HFFc6 (cell line): ENCODE measurements at regions not wholly inside any gene's neighbourhood (a gene's known extent, or its start where the extent isn't known, plus 50 kb on each side); places are given as distances from the start of the nearest gene placed in this dataset.

ENCODE experiments used
- DNase-seq: peaks from one replicate; pipeline ENCODE4 v3.0.0-alpha.2; 2018
- H3K27ac Mint-ChIP-seq: 2 replicates; pipeline ENCODE4 v1.8.0; 2020; ENCODE audit warnings: mild to moderate bottlenecking, mixed read lengths
- H3K27me3 Mint-ChIP-seq: 2 replicates; pipeline ENCODE4 v1.8.0; 2021; ENCODE audit warnings: mild to moderate bottlenecking, moderate library complexity, mixed read lengths; ENCODE audit not compliant: insufficient read depth
- H3K36me3 Mint-ChIP-seq: 2 replicates; pipeline ENCODE4 v1.8.0; 2021; ENCODE audit warnings: low read depth, mixed read lengths
- H3K4me1 Mint-ChIP-seq: 2 replicates; pipeline ENCODE4 v1.8.0; 2020; ENCODE audit warnings: low read depth, mixed read lengths
- H3K4me3 Mint-ChIP-seq: 2 replicates; pipeline ENCODE4 v1.8.0; 2020; ENCODE audit warnings: mild to moderate bottlenecking, moderate library complexity, mixed read lengths
- H3K9me3 Mint-ChIP-seq: 2 replicates; pipeline ENCODE4 v1.8.0; 2020; ENCODE audit warnings: mild to moderate bottlenecking, mixed read lengths
- TF ChIP-seq, protein P1 (sequence below): fragments of 200-600 bp; sonication (generic); IDR thresholded peaks from 2 replicates; pipeline ENCODE4 v1.5.0; 2021; ENCODE audit warnings: antibody characterized with exemption, mild to moderate bottlenecking

DNA sequence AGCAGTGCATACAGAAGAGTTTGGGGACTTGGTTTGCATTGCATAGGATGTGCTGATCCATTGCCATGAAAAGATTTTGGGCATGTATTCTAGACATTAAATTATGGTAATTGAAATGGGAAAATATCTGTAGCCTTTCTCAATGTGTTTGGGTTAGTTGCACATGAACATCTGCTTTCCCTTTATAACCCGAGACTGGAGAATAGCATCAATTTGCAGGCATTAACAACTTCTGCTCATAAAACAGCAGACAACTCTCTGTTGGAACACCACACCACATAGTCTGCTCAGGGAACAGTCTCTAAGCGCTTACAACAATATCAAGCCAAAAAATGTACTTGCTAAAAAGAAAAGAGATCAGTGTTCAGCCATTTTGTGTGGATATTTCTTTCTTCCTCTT lies 1391.1 kb upstream of the LRRTM3 start:
- Mint-ChIP-seq H3K36me3 (no peaks in the 10 kb centered on the region), H3K27ac (no peak overlapping the region), H3K27me3 (no peaks in the 10 kb centered on the region), H3K4me3 (no peak overlapping the region), H3K4me1 (no peaks in the 10 kb centered on the region), H3K9me3 (peaks cover 11% of the 10 kb centered on the region; the same call in 1 of the 2 replicates)
- DNase-seq, result no peak
- TF ChIP-seq, protein P1, sequence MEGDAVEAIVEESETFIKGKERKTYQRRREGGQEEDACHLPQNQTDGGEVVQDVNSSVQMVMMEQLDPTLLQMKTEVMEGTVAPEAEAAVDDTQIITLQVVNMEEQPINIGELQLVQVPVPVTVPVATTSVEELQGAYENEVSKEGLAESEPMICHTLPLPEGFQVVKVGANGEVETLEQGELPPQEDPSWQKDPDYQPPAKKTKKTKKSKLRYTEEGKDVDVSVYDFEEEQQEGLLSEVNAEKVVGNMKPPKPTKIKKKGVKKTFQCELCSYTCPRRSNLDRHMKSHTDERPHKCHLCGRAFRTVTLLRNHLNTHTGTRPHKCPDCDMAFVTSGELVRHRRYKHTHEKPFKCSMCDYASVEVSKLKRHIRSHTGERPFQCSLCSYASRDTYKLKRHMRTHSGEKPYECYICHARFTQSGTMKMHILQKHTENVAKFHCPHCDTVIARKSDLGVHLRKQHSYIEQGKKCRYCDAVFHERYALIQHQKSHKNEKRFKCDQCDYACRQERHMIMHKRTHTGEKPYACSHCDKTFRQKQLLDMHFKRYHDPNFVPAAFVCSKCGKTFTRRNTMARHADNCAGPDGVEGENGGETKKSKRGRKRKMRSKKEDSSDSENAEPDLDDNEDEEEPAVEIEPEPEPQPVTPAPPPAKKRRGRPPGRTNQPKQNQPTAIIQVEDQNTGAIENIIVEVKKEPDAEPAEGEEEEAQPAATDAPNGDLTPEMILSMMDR, result no peak

DNA sequence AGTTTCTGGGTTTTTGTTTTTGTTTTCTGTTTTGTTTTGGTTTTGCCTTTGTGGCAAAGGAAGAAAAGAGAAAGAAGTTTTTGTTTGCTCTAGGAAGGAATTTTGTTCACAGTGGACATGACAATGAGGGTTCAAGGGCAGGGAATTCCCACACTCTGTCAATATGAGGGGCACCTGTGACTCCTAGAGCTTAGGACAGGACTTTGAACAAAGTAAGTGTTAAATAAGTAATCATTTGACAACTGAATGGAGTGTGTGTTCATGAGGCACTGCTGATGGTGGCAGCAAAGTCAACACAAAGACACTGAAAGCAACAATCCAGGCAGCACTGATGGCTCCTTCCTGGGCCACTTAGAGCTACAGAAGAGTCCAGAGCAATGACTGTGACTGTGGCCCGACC lies 1381.1 kb upstream of the LRRTM3 start:
- TF ChIP-seq, protein P1, result no peak
- H3K9me3 Mint-ChIP-seq, result peaks cover 27% of the 10 kb centered on the region
- H3K4me3 Mint-ChIP-seq, result no peak overlapping the region
- H3K4me1 Mint-ChIP-seq, result no peaks in the 10 kb centered on the region
- no peaks in the 10 kb centered on the region for H3K36me3 Mint-ChIP-seq
- DNase-seq, result no peak
- H3K27me3 Mint-ChIP-seq, result no peaks in the 10 kb centered on the region
- no peak overlapping the region for H3K27ac Mint-ChIP-seq

DNA sequence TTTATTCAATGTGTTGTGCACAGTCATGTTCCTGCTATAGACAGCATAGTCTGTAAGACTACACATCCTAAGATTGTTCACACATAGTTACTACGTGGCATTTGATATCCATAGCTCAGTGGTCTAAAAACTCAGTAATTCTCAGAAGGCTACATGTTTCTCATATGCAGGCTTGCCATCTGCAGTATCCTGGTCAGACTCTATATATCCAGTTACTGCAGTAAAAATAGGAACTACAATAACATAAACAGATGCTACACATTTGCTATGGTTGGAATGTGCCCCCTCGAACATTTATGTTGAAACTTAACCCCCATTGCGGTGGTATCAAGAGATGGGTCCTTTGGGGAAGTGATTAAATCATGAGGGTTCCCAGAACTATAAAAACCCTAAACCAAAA lies 1377.8 kb upstream of the LRRTM3 start:
- Mint-ChIP-seq H3K36me3 (no peaks in the 10 kb centered on the region), H3K9me3 (peaks cover 31% of the 10 kb centered on the region), H3K4me1 (no peaks in the 10 kb centered on the region), H3K4me3 (no peak overlapping the region), H3K27me3 (no peaks in the 10 kb centered on the region), H3K27ac (no peak overlapping the region)
- TF ChIP-seq, protein P1, result no peak
- DNase-seq, result no peak

DNA sequence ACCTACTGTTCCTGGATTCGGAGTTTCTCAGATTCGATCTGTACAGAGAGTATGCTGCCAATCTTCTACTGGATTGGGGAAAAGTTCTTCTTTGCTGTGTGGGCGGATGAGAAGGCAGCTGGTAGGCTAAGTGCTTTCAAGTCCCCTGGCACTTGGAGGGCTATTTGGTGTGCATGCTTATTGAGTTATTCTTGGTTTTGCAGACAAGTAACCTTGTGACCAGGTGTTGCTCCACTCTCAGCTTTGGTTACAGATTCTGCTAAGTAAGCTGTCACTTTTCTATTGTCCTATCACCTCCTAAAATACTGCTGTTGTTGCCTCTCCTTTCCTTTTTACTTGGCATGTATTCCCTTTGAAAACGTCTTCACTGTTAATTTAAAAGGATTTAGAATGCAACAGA lies 1375.1 kb upstream of the LRRTM3 start:
- H3K4me3 Mint-ChIP-seq, result no peak overlapping the region
- H3K36me3 Mint-ChIP-seq, result no peaks in the 10 kb centered on the region
- H3K27ac Mint-ChIP-seq, result no peak overlapping the region
- no peaks in the 10 kb centered on the region for H3K4me1 Mint-ChIP-seq
- no peaks in the 10 kb centered on the region; the same call in none of the 2 replicates for H3K27me3 Mint-ChIP-seq
- TF ChIP-seq, protein P1, result no peak
- no peak for DNase-seq
- H3K9me3 Mint-ChIP-seq, result peaks cover 17% of the 10 kb centered on the region

DNA sequence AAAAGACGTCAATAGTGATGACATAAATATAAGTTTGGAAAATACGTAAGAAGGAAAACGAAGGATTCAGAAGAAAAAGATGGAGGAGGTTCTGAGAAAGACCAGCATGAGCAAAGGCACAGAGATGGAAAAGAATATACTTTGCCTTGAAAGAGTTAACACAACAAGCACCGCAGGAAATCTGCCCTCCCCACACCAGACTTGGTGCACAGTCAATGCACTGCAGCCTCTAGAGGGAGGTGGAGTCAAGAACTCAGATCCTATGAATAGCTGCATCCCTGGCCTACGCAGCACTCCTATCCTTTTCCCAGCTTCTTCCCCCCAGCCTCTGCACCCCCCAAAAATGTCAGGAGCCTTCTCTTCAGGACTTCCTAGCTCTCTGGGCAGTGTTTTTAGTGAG lies 1370.6 kb upstream of the LRRTM3 start:
- Mint-ChIP-seq H3K4me3 (no peak overlapping the region), H3K27ac (no peak overlapping the region), H3K27me3 (no peaks in the 10 kb centered on the region; the same call in none of the 2 replicates), H3K36me3 (no peaks in the 10 kb centered on the region), H3K4me1 (no peaks in the 10 kb centered on the region), H3K9me3 (peaks cover 14% of the 10 kb centered on the region; the same call in 1 of the 2 replicates)
- TF ChIP-seq, protein P1, result no peak
- DNase-seq, result no peak

DNA sequence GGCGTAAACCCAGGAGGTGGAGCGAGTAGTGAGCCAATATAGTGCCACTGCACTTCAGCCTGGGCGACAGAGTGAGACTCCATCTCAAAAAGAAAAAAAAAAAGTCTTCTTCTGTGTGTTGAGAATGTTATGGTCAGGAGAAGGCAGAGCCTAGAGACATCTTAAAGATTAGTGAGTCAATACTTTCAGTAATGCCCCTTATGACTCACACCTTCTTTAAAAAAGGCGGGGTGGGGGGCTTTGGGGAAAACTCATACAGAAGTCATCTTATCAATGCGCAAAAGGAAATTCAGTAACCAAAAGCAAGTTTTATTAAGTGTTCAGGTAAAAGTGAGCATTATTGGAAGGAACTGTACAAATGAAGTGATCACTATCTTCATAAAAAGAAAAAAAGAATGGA lies 1369.8 kb upstream of the LRRTM3 start:
- Mint-ChIP-seq H3K27me3 (no peaks in the 10 kb centered on the region; the same call in none of the 2 replicates), H3K27ac (no peak overlapping the region), H3K36me3 (no peaks in the 10 kb centered on the region), H3K4me1 (no peaks in the 10 kb centered on the region), H3K9me3 (peaks cover 15% of the 10 kb centered on the region; the same call in 1 of the 2 replicates), H3K4me3 (no peak overlapping the region)
- DNase-seq, result no peak
- TF ChIP-seq, protein P1, result no peak
